Astrocyte of the cerebellum (primary cell): ENCODE measurements at regions not wholly inside any gene's neighbourhood (a gene's known extent, or its start where the extent isn't known, plus 50 kb on each side); places are given as distances from the start of the nearest gene placed in this dataset.

Experiments
- DNase-seq: peaks from one replicate; pipeline ENCODE4 v3.0.0-alpha.2; 2011; ENCODE audit warnings: low read depth
- H3K4me3 ChIP-seq: 2 replicates; pipeline ENCODE4 v1.5.1; 2011; ENCODE audit warnings: mild to moderate bottlenecking, low read depth, low read length, moderate library complexity
- in situ Hi-C: cut with HindIII; loops from 2 replicates; pipeline ENCODE4 v1.10.0; 2017; ENCODE audit warnings: low sequenced_read_pairs
- TF ChIP-seq, protein P1 (sequence below): IDR thresholded peaks from 2 replicates; pipeline ENCODE4 v1.5.1; 2012; ENCODE audit warnings: low read length, low read depth, moderate library complexity, mild to moderate bottlenecking; ENCODE audit errors: missing control alignments

DNA sequence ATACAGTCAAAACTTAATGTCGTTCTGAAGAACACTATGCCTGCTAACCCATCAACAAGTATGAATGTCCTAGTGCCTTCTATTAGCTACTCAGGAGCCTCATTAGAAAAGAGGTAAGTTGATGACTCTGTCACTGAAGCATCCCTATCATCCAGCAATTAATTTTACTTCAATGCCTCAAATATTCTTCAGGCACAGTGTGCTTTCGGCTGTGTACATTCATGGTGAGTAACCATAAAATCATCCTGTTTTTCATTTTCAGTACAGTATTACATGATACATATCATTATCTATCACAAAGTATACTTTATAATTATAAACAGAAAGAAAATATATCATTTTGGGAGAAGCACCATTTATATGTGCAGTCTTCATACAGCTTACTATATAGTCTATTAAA lies 495.5 kb upstream of the ZWINT start:
- no peak for DNase-seq
- in situ Hi-C loops: no loop called here
- TF ChIP-seq, protein P1, sequence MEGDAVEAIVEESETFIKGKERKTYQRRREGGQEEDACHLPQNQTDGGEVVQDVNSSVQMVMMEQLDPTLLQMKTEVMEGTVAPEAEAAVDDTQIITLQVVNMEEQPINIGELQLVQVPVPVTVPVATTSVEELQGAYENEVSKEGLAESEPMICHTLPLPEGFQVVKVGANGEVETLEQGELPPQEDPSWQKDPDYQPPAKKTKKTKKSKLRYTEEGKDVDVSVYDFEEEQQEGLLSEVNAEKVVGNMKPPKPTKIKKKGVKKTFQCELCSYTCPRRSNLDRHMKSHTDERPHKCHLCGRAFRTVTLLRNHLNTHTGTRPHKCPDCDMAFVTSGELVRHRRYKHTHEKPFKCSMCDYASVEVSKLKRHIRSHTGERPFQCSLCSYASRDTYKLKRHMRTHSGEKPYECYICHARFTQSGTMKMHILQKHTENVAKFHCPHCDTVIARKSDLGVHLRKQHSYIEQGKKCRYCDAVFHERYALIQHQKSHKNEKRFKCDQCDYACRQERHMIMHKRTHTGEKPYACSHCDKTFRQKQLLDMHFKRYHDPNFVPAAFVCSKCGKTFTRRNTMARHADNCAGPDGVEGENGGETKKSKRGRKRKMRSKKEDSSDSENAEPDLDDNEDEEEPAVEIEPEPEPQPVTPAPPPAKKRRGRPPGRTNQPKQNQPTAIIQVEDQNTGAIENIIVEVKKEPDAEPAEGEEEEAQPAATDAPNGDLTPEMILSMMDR: no peak
- H3K4me3 ChIP-seq: no peak overlapping the region

GRCh38 chr10:56844978-56845529 lies 484.0 kb upstream of the ZWINT start:
- in situ Hi-C loops: no loop called here
- TF ChIP-seq, protein P1: no peak
- DNase-seq: no peak
- H3K4me3 ChIP-seq: no peak overlapping the region

GRCh38 chr10:56836659-56837058 lies 475.6 kb upstream of the ZWINT start:
- no peak overlapping the region for H3K4me3 ChIP-seq
- no peak for DNase-seq
- in situ Hi-C loops: no loop called here
- TF ChIP-seq, protein P1: no peak

GRCh38 chr10:56831681-56832080 lies 470.6 kb upstream of the ZWINT start:
- DNase-seq: no peak
- in situ Hi-C loops: no loop called here
- H3K4me3 ChIP-seq: no peak overlapping the region
- TF ChIP-seq, protein P1: no peak

DNA sequence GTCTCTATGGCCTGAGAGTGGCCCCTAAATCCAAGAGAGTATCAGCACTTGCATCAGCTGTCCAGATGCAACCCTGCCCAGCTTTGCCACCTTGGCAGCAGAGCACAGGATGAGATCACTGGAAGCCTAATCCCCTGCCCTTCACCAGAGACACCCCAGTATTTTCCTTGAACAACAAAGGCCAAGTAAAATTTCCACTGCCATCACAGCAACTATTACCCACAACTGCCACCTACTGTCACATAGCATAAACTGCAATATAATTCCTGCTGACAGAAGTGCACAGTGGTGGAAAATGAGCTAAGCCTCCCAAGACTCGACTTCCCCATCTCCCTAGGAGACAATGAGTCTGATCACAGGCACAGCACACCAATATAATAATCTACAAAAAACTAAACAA lies 462.8 kb upstream of the ZWINT start:
- in situ Hi-C loops: no loop called here
- H3K4me3 ChIP-seq: no peak overlapping the region
- TF ChIP-seq, protein P1: peak; percentile 18
- DNase-seq: no peak

DNA sequence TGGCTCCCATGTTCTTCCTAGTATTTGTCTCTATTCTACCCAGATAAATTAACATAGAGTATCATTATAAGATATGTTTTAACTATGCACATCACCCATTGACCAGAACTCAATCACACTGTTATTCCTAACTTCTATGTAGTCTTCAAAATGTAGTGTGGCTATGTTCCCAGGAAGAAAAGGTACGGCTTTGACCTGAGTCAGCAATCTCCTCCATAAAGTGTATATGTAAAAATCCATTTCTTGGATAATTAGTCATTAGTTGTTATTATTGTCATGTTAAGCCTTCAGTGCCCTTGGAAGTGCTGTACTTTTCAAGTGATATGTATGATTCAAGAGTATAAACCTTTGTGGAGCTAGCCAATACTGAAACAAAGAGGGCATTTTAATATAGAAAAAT lies 444.0 kb upstream of the ZWINT start:
- in situ Hi-C loops: no loop called here

More for the DNA sequence above, 444.0 kb upstream of the ZWINT start:
- TF ChIP-seq, protein P1: no peak
- no peak overlapping the region for H3K4me3 ChIP-seq
- DNase-seq: no peak
